SU-DHL-6 (cell line): ENCODE measurements at regions not wholly inside any gene's neighbourhood (a gene's known extent, or its start where the extent isn't known, plus 50 kb on each side); places are given as distances from the start of the nearest gene placed in this dataset.

Source experiments
- CTCF ChIP-seq: fragments of 200-600 bp; sonication (generic); IDR thresholded peaks from one replicate; pipeline ENCODE4 v1.5.1; 2017; ENCODE audit warnings: antibody characterized with exemption, mild to moderate bottlenecking, low read length, moderate library complexity; ENCODE audit not compliant: insufficient read depth, poor library complexity, severe bottlenecking
- EZH2phosphoT487 ChIP-seq: fragments of 200-600 bp; sonication (generic), shearing (Covaris generic); conservative IDR thresholded peaks from 2 replicates; pipeline ENCODE4 v1.6.1; 2018; ENCODE audit warnings: mild to moderate bottlenecking, antibody characterized with exemption, low read length, moderate library complexity, mixed read lengths

GRCh38 chr21:35438643-35439404, 389.7 kb upstream of the RUNX1 start:
- TF ChIP-seq CTCF = no peak
- no peak for TF ChIP-seq EZH2phosphoT487
